Keratinocyte (primary cell): ENCODE measurements at regions not wholly inside any gene's neighbourhood (a gene's known extent, or its start where the extent isn't known, plus 50 kb on each side); places are given as distances from the start of the nearest gene placed in this dataset.

Experiments used
- DNase-seq: peaks from one replicate; pipeline ENCODE4 v3.0.0-alpha.2; 2011; ENCODE audit warnings: low read depth, missing footprints, low spot score
- FAIRE-seq: peaks from 2 replicates; lab custom pipeline; 2011; peaks lifted over from hg19 to GRCh38; lab: Jason Lieb, UNC
- H2AFZ ChIP-seq: 2 replicates; pipeline ENCODE4 v1.6.0; 2012; ENCODE audit warnings: low read length, control low read depth, inconsistent platforms; ENCODE audit not compliant: control insufficient read depth
- H3K27ac ChIP-seq: 2 replicates; pipeline ENCODE4 v1.5.1; 2011; ENCODE audit warnings: low read length; ENCODE audit not compliant: control insufficient read depth, insufficient read depth
- H3K27me3 ChIP-seq: 3 replicates; pipeline ENCODE4 v1.6.0; 2011; ENCODE audit warnings: low read length; ENCODE audit not compliant: control insufficient read depth, insufficient read depth; ENCODE audit errors: extremely low read depth
- H3K36me3 ChIP-seq, 2 experiments: 2 replicates in 1 of 2; 3 replicates in 1 of 2; pipeline ENCODE4 v1.5.1; 2011; ENCODE audit warnings: low read length in 2 of 2, mild to moderate bottlenecking in 1 of 2; ENCODE audit not compliant: control insufficient read depth in 2 of 2, insufficient read depth in 2 of 2; ENCODE audit errors: extremely low read depth in 1 of 2
- H3K4me1 ChIP-seq: 3 replicates; pipeline ENCODE4 v1.5.1; 2011; ENCODE audit warnings: low read length; ENCODE audit not compliant: control insufficient read depth, insufficient read depth; ENCODE audit errors: extremely low read depth
- H3K4me2 ChIP-seq: 3 replicates; pipeline ENCODE4 v1.6.0; 2011; ENCODE audit warnings: low read depth, low read length; ENCODE audit not compliant: control insufficient read depth, insufficient read depth; ENCODE audit errors: extremely low read depth
- H3K4me3 ChIP-seq, 3 experiments: fragments of 200-600 bp in 1 of 3; sonication (generic) in 1 of 3; 2 replicates in 2 of 3; 3 replicates in 1 of 3; pipeline ENCODE4 v1.5.1; 2011 to 2016; ENCODE audit warnings: low read length in 3 of 3, mild to moderate bottlenecking in 3 of 3, control low read depth in 2 of 3, inconsistent platforms in 1 of 3, low read depth in 1 of 3, mixed read lengths in 1 of 3, mixed run types in 1 of 3, moderate library complexity in 1 of 3; ENCODE audit not compliant: control insufficient read depth in 2 of 3, insufficient read depth in 2 of 3; ENCODE audit errors: extremely low read depth in 1 of 3
- H3K79me2 ChIP-seq: 2 replicates; pipeline ENCODE4 v1.6.0; 2012; ENCODE audit warnings: low read length; ENCODE audit not compliant: control insufficient read depth, insufficient read depth
- H3K9ac ChIP-seq: 3 replicates; pipeline ENCODE4 v1.6.0; 2011; ENCODE audit warnings: low read length; ENCODE audit not compliant: control insufficient read depth, insufficient read depth; ENCODE audit errors: extremely low read depth
- H3K9me1 ChIP-seq: 3 replicates; pipeline ENCODE4 v1.6.0; 2011; ENCODE audit warnings: low read length; ENCODE audit not compliant: control insufficient read depth, insufficient read depth; ENCODE audit errors: extremely low read depth
- H3K9me3 ChIP-seq: 2 replicates; pipeline ENCODE4 v1.5.1; 2012; ENCODE audit warnings: low read depth, low read length; ENCODE audit not compliant: control insufficient read depth
- H4K20me1 ChIP-seq: 3 replicates; pipeline ENCODE4 v1.6.0; 2011; ENCODE audit warnings: low read length; ENCODE audit not compliant: control insufficient read depth, insufficient read depth; ENCODE audit errors: extremely low read depth
- CTCF ChIP-seq, 3 experiments: IDR thresholded peaks in 1 of 3; conservative IDR thresholded peaks in 1 of 3; optimal IDR thresholded peaks in 1 of 3; 2 replicates in 2 of 3; 3 replicates in 1 of 3; pipeline versions ENCODE3 to v1.5.1; 2011; ENCODE audit warnings: low read length in 3 of 3, mild to moderate bottlenecking in 3 of 3, moderate library complexity in 2 of 3, control low read depth in 1 of 3, inconsistent platforms in 1 of 3; ENCODE audit not compliant: insufficient read depth in 2 of 3; ENCODE audit errors: extremely low read depth in 1 of 3
- EZH2 ChIP-seq: IDR thresholded peaks from one replicate; pipeline ENCODE4 v1.6.1; 2012; ENCODE audit warnings: inconsistent platforms, mild to moderate bottlenecking, low read length, moderate library complexity
- dilution Hi-C: fragments of 300-500 bp; cut with MboI; formaldehyde crosslinking; loops from one replicate; pipeline ENCODE4 v1.7.0; 2020; ENCODE audit warnings: low sequenced_read_pairs; ENCODE audit not compliant: extremely low pct_ligation_motif_present

GRCh38 chr5:4222147-4222546, 626.5 kb downstream of the IRX1 start:
- Histone ChIP-seq H3K27ac (no peak overlapping the region), H3K4me1 (no peaks in the 10 kb centered on the region), H4K20me1 (no peaks in the 10 kb centered on the region), H3K36me3 (no peaks in the 10 kb centered on the region), H3K9me1 (no peaks in the 10 kb centered on the region), H3K4me2 (no peak overlapping the region), H3K27me3 (no peaks in the 10 kb centered on the region), H3K9me3 (no peaks in the 10 kb centered on the region), H2AFZ (no peak overlapping the region), H3K9ac (no peak overlapping the region), H3K4me3 (no peak overlapping the region), H3K79me2 (no peaks in the 10 kb centered on the region)
- no peak for DNase-seq
- TF ChIP-seq CTCF (optimal IDR thresholded peaks at IDR 0.05 in 1 of 3, IDR thresholded peaks at IDR 0.05 in 1 of 3, conservative IDR thresholded peaks at IDR 0.05 in 1 of 3; ENCODE audit: extremely low read depth in 1 of 3, insufficient read depth in 2 of 3, low read length in 3 of 3), result no peak
- TF ChIP-seq EZH2, result no peak
- dilution Hi-C loops, result no loop called here
- FAIRE-seq, result no peak

GRCh38 chr5:4222821-4223220, 627.2 kb downstream of the IRX1 start:
- dilution Hi-C loops, result no loop called here
- Histone ChIP-seq H3K9ac (no peak overlapping the region), H3K4me3 (no peak overlapping the region), H3K9me1 (no peaks in the 10 kb centered on the region), H2AFZ (no peak overlapping the region), H3K27ac (no peak overlapping the region), H3K4me2 (no peak overlapping the region), H4K20me1 (no peaks in the 10 kb centered on the region), H3K36me3 (no peaks in the 10 kb centered on the region), H3K27me3 (no peaks in the 10 kb centered on the region), H3K79me2 (no peaks in the 10 kb centered on the region), H3K4me1 (no peaks in the 10 kb centered on the region), H3K9me3 (no peaks in the 10 kb centered on the region)
- DNase-seq (no peak), FAIRE-seq (no peak)
- no peak for TF ChIP-seq EZH2
- TF ChIP-seq CTCF (optimal IDR thresholded peaks at IDR 0.05 in 1 of 3, IDR thresholded peaks at IDR 0.05 in 1 of 3, conservative IDR thresholded peaks at IDR 0.05 in 1 of 3; ENCODE audit: extremely low read depth in 1 of 3, insufficient read depth in 2 of 3, low read length in 3 of 3), result no peak
